MV-4-11 (cell line): ENCODE measurements at regions not wholly inside any gene's neighbourhood (a gene's known extent, or its start where the extent isn't known, plus 50 kb on each side); places are given as distances from the start of the nearest gene placed in this dataset.

Experiments
- DNase-seq: peaks from one replicate; lab custom pipeline; 2025; lab: John Stamatoyannopoulos, UW

- no peak for DNase-seq
Measured at GRCh38 chr13:112001571-112001970, 65.4 kb upstream of the SOX1 start.

GRCh38 chr13:112003396-112003795 is 63.6 kb upstream of the SOX1 start:
- no peak for DNase-seq

- DNase-seq, result no peak
Measured at GRCh38 chr13:112003941-112004340, 63.0 kb upstream of the SOX1 start.

- DNase-seq, result no peak
Measured at GRCh38 chr13:112005925-112006324, 61.0 kb upstream of the SOX1 start.

GRCh38 chr13:112007191-112007590 is 59.8 kb upstream of the SOX1 start:
- DNase-seq, result no peak

- no peak for DNase-seq
Measured at GRCh38 chr13:112010714-112011113, 56.2 kb upstream of the SOX1 start.

GRCh38 chr13:112012016-112012704 is 54.8 kb upstream of the SOX1 start:
- DNase-seq, result no peak

- DNase-seq, result no peak
Measured at GRCh38 chr13:112012705-112013085, 54.3 kb upstream of the SOX1 start.

GRCh38 chr13:112013665-112014064 is 53.3 kb upstream of the SOX1 start:
- no peak for DNase-seq

GRCh38 chr13:112014857-112015256 is 52.1 kb upstream of the SOX1 start:
- DNase-seq, result no peak
